ENCODE measurements at regions not wholly inside any gene's neighbourhood (a gene's known extent, or its start where the extent isn't known, plus 50 kb on each side); places are given as distances from the start of the nearest gene placed in this dataset.

- TF ChIP-seq CTCF (IDR thresholded peaks at IDR 0.05) (no peak), POLR2A (IDR thresholded peaks at IDR 0.05) (no peak)
Measured at GRCh38 chr20:50263831-50264230, 73.2 kb downstream of the CEBPB start.

Measured in breast epithelium (tissue), 3 donors.